ENCODE measurements at regions not wholly inside any gene's neighbourhood (a gene's known extent, or its start where the extent isn't known, plus 50 kb on each side); places are given as distances from the start of the nearest gene placed in this dataset.

- no peak for TF ChIP-seq CTCF (IDR thresholded peaks at IDR 0.05; ENCODE audit: unreplicated experiment)
- no peak overlapping the region for H3K4me3 Mint-ChIP-seq (ENCODE audit: low read depth, unreplicated experiment)
- peaks cover 13% of the 10 kb centered on the region for H3K36me3 Mint-ChIP-seq (ENCODE audit: insufficient read depth, unreplicated experiment)
- no peak overlapping the region for H3K27ac Mint-ChIP-seq (ENCODE audit: unreplicated experiment)
- intact Hi-C loops (cut with micrococcal nuclease; ENCODE audit: unreplicated experiment) = no loop called here
- H3K27me3 Mint-ChIP-seq (ENCODE audit: unreplicated experiment) = no peaks in the 10 kb centered on the region
- CTCF ChIA-PET = interaction anchor here (0.9 to 1.6 kb wide), 3 partner anchors 16 to 85 kb away, joined by 3 to 4 read pairs (median 3); no protein-coding TSS in a partner anchor
- BruUV-seq (replicated peaks) = no TSS peak
- DNase-seq = no peak
- H3K9me3 Mint-ChIP-seq (ENCODE audit: low read depth, unreplicated experiment) = no peaks in the 10 kb centered on the region
- H3K4me1 Mint-ChIP-seq (ENCODE audit: low read depth, unreplicated experiment) = peaks cover 48% of the 10 kb centered on the region
These were observed 92.7 kb downstream of the CEBPB start for GRCh38 chr20:50283370-50283769.

GRCh38 chr20:50283922-50284810 is 93.5 kb downstream of the CEBPB start:
- H3K4me3 Mint-ChIP-seq (ENCODE audit: low read depth, unreplicated experiment) = no peak overlapping the region
- H3K36me3 Mint-ChIP-seq (ENCODE audit: insufficient read depth, unreplicated experiment) = peaks cover 13% of the 10 kb centered on the region
- H3K27ac Mint-ChIP-seq (ENCODE audit: unreplicated experiment) = peak overlapping the region; percentile 72
- no TSS peak for BruUV-seq (replicated peaks)
- DNase-seq = peak; percentile 79
- intact Hi-C loops (cut with micrococcal nuclease; ENCODE audit: unreplicated experiment) = no loop called here
- no peak for TF ChIP-seq CTCF (IDR thresholded peaks at IDR 0.05; ENCODE audit: unreplicated experiment)
- no peaks in the 10 kb centered on the region for H3K9me3 Mint-ChIP-seq (ENCODE audit: low read depth, unreplicated experiment)
- peaks cover 40% of the 10 kb centered on the region for H3K4me1 Mint-ChIP-seq (ENCODE audit: low read depth, unreplicated experiment)
- H3K27me3 Mint-ChIP-seq (ENCODE audit: unreplicated experiment) = no peaks in the 10 kb centered on the region
- CTCF ChIA-PET = interaction anchor here (0.5 to 1.6 kb wide), 4 partner anchors 17 to 213 kb away, joined by 3 to 4 read pairs (median 3); no protein-coding TSS in a partner anchor

GRCh38 chr20:50284811-50285375 is 94.3 kb downstream of the CEBPB start:
- Mint-ChIP-seq H3K27me3 (ENCODE audit: unreplicated experiment) (no peaks in the 10 kb centered on the region), H3K27ac (ENCODE audit: unreplicated experiment) (peak overlapping the region; percentile 72), H3K9me3 (ENCODE audit: low read depth, unreplicated experiment) (no peaks in the 10 kb centered on the region), H3K4me3 (ENCODE audit: low read depth, unreplicated experiment) (no peak overlapping the region), H3K4me1 (ENCODE audit: low read depth, unreplicated experiment) (peaks cover 39% of the 10 kb centered on the region), H3K36me3 (ENCODE audit: insufficient read depth, unreplicated experiment) (peaks cover 12% of the 10 kb centered on the region)
- CTCF ChIA-PET = interaction anchor here (0.7 to 1.6 kb wide), 3 partner anchors 17 to 24 kb away, joined by 3 to 4 read pairs (median 3); no protein-coding TSS in a partner anchor
- intact Hi-C loops (cut with micrococcal nuclease; ENCODE audit: unreplicated experiment) = no loop called here
- no peak for DNase-seq
- no peak for TF ChIP-seq CTCF (IDR thresholded peaks at IDR 0.05; ENCODE audit: unreplicated experiment)
- BruUV-seq (replicated peaks) = no TSS peak

- intact Hi-C loops (cut with micrococcal nuclease; ENCODE audit: unreplicated experiment) = no loop called here
- no peak for DNase-seq
- H3K4me3 Mint-ChIP-seq (ENCODE audit: low read depth, unreplicated experiment) = no peak overlapping the region
These were observed 94.9 kb downstream of the CEBPB start for GRCh38 chr20:50285376-50286173.

More at GRCh38 chr20:50285376-50286173, 94.9 kb downstream of the CEBPB start:
- TF ChIP-seq CTCF (IDR thresholded peaks at IDR 0.05; ENCODE audit: unreplicated experiment) = no peak
- BruUV-seq (replicated peaks) = no TSS peak
- Mint-ChIP-seq H3K9me3 (ENCODE audit: low read depth, unreplicated experiment) (no peaks in the 10 kb centered on the region), H3K27me3 (ENCODE audit: unreplicated experiment) (no peaks in the 10 kb centered on the region), H3K27ac (ENCODE audit: unreplicated experiment) (no peak overlapping the region), H3K4me1 (ENCODE audit: low read depth, unreplicated experiment) (peaks cover 39% of the 10 kb centered on the region), H3K36me3 (ENCODE audit: insufficient read depth, unreplicated experiment) (peaks cover 8% of the 10 kb centered on the region)
- CTCF ChIA-PET = interaction anchor here (0.8 kb wide), 1 partner anchor 24 kb away, joined by 3 read pairs; no protein-coding TSS in a partner anchor
